ENCODE measurements at regions not wholly inside any gene's neighbourhood (a gene's known extent, or its start where the extent isn't known, plus 50 kb on each side); places are given as distances from the start of the nearest gene placed in this dataset.

DNA sequence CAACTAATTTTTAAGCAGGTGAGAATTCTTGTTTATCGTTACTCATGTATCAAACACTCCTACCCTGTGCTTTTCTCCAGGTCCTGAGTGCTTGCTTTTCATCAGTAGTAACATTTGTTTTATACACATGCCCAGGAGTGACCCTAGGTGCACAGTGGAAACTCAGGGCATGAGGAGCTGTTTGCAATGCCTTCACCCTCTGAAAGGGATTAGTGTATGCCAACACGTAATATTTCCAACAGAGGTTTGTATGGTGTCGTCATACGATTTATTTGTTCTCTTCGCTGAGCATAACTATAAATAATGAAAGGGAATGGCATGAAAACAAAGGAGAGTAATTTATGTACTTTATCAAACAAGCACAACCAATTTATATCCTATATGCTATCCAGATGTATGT is 537.4 kb upstream of the MMS22L start:
- no peak for DNase-seq

DNA sequence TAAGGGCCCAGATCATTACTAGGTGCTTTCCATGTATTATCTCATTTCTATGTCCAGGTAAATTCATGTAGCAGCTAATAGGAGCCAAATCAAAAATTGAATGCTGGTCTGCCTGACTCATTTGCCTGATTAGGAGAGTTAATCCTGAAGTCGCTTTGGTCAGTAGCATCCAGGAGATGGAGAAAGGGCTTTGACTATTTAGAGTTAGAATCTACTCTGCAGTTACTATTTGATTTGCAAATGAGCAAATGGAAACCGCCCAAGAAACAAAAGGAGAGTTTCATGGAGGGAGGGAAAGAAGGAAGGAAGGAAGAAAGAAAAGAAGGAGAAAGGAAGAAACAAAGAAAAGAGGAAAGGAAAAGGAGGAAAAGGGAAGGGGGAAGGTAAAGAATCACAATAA is 539.6 kb upstream of the MMS22L start:
- DNase-seq, result no peak

DNA sequence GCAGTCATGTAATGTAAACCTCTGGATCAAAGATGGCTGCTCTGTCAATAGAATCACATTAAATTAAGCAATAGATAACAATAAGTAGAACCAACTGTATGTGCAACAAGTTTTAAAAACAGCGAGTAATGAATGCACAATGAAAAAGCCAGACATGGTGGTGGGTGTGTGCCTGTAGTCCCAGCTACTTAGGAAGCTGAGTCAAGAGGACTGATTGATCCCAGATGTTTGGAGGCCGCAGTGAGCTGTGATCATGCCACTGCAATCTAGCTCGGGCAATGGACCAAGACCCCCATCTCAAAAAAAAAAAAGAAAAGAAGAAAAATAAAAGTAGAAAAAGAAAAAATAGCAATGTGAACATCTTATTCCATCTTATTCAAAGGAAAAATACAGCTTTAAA is 558.7 kb upstream of the MMS22L start:
- DNase-seq, result no peak

DNA sequence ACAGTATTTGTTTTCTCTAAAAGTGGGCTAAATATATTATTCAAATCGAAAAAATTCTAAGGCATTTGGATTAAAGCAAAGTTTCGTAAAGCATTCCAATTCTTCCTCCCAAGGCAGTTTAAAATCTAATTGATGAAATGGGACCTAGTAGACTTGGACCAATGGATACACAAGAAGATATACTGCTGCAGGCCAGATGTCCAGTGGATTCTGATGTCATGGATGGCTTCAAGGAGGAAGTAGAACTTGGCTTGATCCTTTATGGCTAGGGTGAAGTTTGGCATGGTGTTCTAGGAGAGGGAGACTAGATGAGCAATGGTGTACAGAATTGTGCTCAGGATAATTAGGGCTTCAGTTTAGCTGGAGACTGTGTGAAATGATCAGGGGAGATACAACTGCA is 559.5 kb upstream of the MMS22L start:
- no peak for DNase-seq

DNA sequence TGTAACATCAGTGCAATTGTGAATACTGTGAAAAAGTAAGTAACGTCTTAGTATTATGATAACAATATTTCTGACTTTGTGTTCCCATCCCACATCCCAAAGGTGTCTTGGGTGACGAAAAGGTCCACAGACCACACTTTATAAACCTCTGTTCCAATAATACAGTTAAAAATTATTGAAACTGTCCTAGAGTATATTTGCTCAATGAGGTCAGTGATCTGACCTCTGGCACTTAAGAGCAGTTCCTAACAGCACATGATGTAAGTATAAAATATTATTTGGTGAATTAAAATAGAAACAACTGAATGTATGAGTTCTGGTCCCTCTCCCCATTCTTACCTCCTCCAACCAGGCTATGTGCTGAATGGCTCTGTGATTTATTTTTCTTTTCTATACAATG is 566.4 kb upstream of the MMS22L start:
- DNase-seq, result no peak

DNA sequence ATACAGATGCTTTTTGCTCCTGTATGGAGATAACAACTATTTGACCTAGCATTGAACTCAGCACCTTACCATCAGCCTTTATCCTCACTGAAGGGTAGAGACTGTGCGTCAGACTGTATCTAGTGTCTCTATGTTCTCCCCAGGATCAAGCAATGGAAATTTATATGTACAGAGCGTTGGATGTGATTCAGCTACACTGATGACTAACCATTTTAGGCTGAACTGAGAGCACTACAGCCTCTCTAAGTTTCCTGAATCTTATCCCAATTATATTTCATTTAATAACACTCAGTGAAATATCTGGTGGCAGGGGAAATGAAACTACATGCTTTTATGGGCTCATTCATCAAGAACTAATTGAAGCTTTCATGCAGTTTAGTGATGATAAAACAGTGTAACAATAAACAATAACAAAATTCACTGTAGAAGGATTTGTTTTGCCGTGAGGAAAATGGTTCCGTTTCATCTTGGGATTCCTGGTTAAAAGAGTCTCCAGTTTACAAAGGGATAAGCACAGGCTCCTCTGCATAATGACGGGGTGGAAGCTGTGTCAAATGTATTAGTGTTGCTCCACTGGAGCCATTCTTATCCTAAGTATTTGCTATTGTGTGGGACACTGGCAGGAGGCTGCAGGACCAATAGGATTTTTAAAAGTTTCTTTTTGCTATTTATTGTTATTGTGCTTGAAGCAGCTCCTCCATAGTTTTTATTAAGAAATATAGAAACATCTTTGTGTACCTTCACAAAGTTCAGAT is 567.6 kb upstream of the MMS22L start:
- DNase-seq, result no peak

DNA sequence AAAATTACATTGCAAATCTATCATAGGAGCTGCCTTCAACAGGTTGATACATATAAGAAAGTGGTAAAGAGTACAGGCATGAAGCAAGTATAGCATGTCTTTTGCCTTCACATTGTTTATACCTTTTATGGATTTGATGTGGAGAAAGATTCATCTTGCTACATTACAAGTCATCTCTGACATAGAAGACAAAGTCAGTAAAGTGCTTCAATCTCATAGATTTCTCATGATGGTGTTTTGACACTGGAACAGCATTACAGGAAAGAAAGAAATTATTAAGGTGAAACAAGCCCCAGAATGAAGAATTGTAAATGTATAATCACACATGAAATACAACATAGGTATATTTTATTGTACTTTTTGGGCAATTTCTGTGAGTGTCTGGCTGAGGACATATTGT is 580.7 kb upstream of the MMS22L start:
- DNase-seq, result no peak

DNA sequence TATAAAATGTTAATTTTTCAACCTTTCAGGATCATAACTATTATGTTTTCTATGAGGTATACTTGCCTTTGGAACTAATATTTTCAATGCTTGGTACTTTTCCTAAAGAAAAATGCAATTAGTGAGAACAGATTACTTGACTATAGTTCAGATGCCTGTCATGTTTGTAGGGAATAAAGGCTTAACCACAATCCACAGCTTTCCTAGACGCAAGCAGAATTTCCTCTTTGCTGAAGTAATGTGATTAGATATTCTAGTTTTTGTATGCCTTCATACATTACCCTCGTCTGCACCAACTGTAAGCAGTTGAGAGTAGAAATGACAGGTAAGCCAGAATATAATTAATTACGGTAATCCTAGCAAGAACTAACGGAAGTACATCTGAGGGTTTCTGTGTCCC is 581.4 kb upstream of the MMS22L start:
- no peak for DNase-seq

DNA sequence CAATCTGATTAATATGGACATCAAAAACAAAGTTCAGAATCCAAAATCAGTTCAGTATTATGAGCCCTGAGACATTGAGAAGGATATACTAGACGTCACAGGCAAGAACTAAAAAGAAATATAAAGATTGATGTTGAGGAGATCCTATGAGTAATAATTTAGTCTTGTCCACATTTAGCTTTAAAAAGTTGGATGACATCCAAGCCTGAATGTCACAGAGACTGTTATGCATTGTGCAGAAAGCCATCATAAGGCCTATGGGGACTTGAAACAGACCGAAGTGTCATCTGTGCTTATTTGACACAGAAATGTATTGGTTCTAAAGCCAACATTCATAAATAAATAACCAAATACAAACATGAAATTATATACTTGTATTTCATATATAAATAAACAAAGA is 581.8 kb upstream of the MMS22L start:
- DNase-seq, result no peak

DNA sequence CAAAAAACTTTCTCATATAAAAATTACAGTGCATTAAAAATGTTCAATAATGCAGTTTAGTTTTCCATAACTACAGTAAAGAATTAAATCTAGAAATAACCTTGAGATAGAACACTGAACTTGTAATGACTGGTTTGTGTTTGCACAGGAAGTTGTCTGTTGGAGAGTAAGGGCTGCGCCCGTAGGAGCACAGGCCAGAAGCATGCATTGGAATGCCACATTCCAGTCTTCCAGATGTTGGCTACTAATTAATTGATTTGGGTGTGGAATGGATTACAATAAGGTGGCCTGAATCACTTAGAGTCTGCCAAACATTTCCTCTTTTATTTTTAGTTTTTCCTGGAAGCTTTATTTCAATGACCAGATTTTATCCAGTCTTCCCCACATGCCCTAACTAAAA is 582.6 kb upstream of the MMS22L start:
- DNase-seq, result no peak

DNA sequence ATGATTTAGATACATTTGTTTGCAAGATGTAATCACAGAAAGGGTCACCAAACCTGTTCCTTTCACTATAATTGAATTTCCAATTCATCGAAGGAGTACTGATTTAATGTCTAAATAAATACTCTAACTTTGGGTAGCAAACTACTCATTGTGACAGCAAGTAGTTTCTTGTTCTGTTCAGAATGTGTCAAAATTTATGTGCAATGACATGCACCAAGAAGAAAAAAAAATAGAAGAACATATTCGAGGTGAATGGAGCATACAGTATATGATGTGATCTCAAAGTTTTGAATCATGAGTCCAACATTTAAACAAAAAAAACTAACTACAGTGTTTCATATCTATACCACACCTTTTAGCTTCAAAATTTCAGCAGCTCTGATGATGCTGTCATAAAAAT is 583.6 kb upstream of the MMS22L start:
- DNase-seq, result no peak

DNA sequence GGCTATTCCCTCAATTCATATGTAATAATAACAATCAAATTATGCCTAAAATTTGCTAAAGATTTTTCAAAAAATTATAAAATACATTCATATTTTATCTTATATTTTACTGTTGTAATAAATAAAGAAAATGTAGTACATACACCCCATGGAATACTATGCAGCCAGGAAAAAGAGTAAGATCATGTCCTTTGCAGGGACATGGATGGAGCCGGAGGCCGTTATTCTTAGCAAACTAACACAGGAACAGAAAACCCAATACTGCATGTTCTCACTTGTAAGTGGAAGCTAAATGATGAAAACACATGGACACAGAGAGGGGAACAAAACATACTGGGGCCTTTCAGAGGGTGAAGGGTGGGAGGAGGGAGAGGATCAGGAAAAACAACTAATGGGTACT is 584.2 kb upstream of the MMS22L start:
- no peak for DNase-seq

DNA sequence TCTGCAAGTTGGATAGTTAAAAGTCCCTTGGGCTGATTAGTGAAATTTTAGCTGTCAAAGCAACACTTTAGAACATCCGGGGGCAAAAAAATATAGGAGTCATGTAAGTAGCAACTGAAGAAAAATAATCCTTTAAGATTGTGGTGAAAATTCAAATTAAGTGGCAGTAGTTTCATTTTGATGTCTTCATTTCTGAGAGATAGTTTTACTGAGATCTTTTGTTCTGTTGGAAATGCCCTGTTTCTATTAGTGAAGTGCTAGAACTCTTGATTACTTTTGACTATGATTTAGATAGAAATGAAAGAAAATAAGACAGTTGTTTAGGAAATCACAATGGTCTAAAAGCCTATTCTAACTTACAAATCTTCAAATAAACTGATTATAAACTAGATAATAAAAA is 587.3 kb upstream of the MMS22L start:
- DNase-seq, result no peak

DNA sequence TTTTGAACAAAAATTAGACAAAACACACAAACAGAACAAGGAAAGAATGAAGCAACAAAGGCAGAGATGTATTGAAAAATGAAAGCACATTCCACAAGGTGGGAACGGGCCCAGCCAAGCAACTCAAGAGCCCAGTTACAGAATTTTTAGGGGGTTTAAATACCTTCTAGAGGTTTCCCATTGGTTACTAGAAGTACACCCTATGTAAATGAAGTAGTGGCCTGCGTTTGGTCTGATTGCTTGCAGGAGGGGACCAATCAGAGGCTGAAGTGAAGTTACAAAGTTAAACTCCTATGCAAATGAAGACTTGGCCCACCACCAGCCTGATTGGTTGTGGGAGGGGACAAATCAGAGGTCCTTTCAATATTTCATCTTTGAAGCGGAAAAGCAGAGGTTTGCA is 593.7 kb upstream of the MMS22L start:
- no peak for DNase-seq

DNA sequence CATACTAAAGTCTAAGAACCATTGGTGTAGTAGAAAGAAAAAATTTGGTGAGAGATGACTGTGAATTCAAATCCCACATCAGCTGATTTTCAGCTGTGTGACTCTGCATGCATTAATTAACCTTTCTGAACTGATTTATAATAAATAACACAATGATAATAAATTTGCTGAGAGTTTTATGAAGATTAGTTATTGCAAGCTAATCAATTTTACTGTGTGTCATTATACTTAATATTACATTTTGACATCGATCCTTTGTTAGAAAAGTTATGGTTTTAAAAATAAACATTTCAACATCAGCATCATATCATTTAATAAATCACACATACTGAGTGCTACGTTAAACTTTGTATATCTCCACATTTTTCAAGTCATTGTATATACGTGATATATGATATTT is 599.7 kb upstream of the MMS22L start:
- no peak for DNase-seq

DNA sequence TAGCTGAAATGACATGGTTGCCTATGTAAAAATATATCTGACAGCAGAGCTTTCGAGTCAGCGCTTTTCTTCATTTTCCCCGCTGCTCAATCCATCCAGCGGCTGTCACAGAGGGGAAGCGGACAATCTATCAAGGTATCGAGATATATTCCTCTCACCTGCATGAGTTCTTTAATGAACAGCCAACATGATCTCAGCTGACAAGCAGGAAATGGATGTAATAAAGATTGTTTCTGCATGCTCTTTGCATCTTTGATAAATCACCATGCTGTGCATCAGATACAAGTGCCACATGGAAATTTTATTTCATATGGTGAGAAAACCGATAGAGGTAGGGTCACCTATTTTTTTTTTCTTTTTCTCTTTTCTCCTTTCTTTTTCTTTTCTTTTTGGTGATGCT is 602.3 kb upstream of the MMS22L start:
- DNase-seq, result no peak

DNA sequence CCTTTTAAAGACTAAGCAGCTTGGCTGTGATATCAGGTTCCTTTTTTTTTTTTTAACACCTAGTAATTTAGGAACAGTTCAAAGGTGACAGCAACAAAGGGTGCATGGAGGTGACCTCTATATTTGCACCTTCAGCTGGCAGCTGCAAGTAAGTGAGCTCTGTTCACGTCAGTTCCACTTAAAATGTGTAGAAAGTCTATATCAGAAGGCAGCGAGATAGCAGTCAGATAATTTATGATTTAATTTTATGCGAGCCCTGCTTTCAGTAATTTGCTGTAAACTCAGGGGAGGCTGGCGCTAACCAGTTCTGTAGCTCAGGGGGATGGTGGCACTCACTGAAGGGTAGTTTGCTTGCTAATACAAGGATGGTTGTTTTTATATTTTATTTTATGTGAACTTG is 602.8 kb upstream of the MMS22L start:
- DNase-seq, result no peak

DNA sequence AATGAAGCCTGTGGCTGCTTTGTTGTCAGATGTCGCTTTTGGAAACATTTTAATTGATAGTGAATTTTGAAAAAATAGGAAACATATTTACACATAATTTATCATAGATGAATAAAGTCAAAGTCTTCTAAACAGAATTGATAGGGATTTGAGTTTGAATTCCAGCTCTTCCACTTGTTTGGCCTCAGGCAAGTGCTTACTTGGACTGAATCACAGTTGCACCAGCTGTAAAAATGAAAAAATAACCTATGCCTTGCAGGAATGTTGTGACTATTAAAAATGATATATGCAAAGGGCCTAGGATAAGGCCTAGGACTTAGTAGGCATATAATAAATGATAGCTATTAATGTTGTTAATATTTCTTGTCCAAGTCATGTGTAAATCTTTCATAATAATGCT is 618.5 kb upstream of the MMS22L start:
- DNase-seq, result no peak

DNA sequence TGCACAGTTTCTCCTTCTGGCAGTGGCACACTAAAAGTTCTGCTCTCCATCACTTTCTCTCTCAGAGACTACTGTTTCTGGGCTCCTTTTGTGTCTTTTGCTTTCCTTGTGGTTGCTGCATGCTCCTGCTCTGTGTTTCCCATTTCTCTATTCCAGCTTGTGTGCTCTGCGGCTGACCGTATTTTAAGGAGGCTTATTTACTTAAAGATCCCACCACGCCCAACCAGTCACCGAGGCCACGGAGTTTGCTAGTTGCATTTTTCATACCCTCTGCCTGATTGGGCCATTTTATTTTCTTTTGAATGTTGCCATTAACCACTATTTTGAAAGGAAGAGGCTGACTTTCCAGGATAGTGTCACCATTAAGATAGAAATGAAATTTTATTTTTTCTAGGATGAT is 626.4 kb upstream of the MMS22L start:
- DNase-seq, result no peak

DNA sequence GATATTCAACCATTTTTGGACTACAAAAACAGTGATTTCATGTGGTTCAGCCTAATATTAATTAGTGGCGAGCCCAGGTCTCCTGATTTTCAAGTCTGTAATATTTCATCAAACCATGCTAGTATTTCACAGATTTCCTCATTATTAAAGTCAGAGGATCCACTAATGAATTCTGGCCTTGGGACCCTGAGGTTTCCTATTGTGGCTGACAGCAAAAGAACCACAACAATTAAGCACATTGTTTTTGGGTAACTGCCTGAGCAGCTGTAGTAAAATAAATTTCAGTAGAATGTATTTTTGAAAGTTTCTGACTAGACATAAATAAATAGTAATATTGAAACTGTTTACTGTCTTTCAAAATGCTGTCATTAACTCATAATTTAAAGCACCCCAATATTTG is 630.7 kb upstream of the MMS22L start:
- DNase-seq, result no peak

DNA sequence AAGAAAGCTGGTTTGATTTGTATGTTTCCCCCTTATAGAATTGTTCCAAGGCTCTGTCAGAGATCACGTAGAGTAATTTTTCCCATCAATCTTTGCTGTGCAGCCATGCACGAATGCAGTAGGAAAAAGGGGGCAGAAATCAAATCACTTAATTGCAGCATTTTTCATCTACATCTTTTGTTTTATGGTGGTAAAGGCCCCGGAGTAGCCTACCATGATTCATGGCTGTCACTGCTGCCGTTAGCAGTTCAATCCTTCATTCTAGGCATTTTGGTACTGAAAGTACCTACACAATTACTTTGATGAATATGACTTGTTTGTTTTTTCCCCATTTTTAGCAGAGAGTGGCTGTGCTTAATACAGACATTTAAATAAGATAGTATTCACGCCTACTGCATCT is 631.9 kb upstream of the MMS22L start:
- DNase-seq, result no peak

DNA sequence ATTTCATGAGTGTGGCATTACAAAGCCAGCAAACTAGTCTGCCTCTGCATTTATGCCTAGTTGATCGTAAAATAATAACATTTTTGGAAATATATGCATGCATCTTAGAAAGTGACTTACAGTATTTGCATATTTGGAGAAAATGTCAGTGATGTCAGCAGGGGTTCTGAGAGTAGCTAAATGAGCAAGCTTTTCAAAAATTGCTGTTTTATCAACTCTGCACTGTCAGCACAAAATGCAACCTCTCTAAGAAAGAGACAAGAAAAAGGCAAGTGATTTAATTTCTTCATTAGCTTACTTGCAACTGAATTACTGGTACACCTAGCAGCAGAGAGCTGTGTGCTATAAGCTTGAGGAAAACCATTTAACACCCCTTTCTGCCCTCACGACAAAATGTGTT is 632.5 kb upstream of the MMS22L start:
- no peak for DNase-seq

DNA sequence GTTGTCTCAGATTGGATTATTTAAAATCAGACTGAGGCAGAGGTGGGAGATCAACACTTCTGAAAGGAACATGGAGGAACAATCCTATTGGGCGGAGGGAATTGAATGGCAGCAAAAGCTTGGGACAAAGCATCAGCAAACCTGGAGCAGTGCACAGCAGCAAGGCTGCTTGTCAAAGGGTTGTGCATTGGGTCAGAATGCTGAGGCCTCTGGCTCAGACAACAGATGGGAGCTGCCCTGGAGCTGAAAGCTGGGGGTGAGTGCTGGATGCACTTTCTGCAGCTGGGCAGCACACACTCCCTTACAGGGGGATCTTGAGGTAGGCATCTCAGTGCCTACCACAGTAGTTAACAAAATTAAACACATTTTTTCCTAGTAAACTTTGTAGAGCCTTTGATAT is 634.4 kb upstream of the MMS22L start:
- DNase-seq, result no peak

DNA sequence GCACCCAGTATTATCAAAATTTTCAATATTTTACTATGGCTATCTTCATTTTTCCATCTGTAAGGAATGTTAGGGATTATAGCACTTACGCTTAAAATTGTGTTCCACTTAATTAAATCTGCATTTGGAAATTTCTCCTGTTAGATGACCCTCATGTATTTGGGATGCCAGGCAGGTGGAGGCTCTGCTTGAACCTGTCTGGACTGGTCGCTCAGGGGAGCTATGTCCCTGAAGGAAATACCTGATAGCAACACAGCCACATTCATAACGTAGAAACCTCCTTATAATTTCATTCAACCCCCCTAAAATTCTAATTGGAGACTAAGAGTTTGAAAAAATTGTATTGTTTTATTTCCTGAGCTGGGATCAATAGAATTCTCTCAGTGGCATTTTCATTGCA is 636.0 kb upstream of the MMS22L start:
- no peak for DNase-seq

DNA sequence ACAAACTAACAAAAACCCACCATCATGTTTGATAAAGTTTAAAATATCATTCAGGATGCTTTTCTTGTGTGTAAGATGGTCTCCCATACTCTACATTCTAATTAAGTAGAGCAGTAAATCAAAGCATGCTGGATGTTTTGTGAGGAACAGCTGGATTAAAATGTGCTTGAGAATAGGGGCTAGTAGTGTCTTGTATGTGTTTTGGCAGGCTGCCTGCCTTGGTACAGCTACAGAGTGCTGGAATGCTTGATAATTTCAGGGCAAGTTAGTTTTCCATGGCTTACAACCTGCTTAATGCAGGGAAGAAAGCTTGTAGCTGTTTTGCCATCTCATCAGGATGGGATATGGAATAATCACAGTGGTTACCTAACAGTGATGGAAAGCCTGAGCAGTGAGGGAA is 636.6 kb upstream of the MMS22L start:
- no peak for DNase-seq

DNA sequence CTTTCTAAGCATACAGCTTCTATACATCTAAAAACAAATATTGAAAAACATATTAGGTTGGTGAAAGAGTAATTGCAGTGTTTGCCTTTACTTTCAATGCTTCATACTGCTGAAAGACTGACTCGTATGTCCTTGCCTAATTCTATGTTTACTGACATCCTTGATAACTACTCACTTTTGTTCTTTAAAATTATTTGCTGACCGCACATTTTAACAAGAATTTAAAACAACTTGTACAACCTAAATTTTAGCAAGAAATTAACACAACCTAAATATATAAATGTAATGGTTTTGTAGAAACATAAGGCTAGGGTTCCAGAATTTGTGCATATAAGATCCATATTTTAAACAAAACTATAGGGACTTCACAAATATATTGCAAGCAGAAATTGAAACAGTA is 640.2 kb upstream of the MMS22L start:
- no peak for DNase-seq

Data from AML-193 (cell line).